ENCODE measurements at regions not wholly inside any gene's neighbourhood (a gene's known extent, or its start where the extent isn't known, plus 50 kb on each side); places are given as distances from the start of the nearest gene placed in this dataset.
"Not testable (repeated sequence)": the region's sequence is repeated elsewhere in the genome, so short reads cannot be mapped to it uniquely, and the experiment has no call there.

DNA sequence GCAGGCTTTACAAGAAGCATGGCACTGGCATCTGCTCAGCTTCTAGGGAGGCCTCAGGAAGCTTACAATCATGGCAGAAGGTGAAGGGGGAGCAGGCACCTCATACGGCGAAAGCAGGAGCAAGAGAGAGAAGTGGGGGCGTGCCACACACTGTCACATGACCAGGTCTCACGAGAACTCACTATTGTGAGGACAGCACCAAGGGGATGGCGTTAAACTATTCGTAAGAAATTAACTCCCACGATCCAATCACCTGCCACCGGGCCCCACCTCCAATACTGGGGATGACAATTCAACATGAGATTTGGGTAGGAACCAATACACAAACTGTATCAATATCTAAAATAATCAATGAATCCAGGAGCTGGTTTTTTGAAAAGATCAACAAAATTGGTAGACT lies 156.0 kb upstream of the DPP10 start:
- H3K27me3 ChIP-seq (ENCODE audit: control insufficient read depth, insufficient read depth, low read length): no peaks in the 10 kb centered on the region
- TF ChIP-seq CTCF (IDR thresholded peaks at IDR 0.05; ENCODE audit: insufficient read depth, low read length, severe bottlenecking): no peak
- no peak for DNase-seq (ENCODE audit: low read depth)
- H3K4me3 ChIP-seq (ENCODE audit: low read depth, low read length): no peak overlapping the region
- FAIRE-seq: no peak
- no peaks in the 10 kb centered on the region for H3K36me3 ChIP-seq (ENCODE audit: control insufficient read depth, insufficient read depth, low read length)

GRCh38 chr2:114293355-114293754 lies 149.1 kb upstream of the DPP10 start:
- H3K27me3 ChIP-seq (ENCODE audit: control insufficient read depth, insufficient read depth, low read length): no peaks in the 10 kb centered on the region
- no peak for TF ChIP-seq CTCF (IDR thresholded peaks at IDR 0.05; ENCODE audit: insufficient read depth, low read length, severe bottlenecking)
- DNase-seq (ENCODE audit: low read depth) (no peak), FAIRE-seq (no peak)
- H3K36me3 ChIP-seq (ENCODE audit: control insufficient read depth, insufficient read depth, low read length): no peaks in the 10 kb centered on the region
- no peak overlapping the region for H3K4me3 ChIP-seq (ENCODE audit: low read depth, low read length)

DNA sequence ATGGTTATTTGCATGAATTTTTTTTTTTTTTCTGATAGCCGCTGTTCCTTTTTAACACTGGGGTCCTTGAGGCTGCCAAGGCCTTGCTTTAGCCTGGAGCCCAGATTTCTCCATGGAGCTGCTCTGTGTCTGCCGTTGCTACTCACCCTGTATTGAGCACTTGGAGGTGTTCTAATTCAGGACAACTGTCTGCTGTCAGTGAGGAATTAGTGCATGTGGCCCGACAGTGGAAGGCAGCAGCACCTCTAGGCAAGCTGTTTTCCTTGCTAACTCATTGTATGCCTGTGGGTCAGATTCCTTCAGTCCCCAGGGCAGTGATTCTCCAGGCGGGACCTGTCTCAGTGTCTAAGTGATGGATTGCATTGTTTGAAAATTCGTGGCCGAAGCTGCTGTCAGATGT lies 147.7 kb upstream of the DPP10 start:
- FAIRE-seq (no peak), DNase-seq (ENCODE audit: low read depth) (no peak)
- Histone ChIP-seq H3K4me3 (ENCODE audit: low read depth, low read length) (no peak overlapping the region), H3K27me3 (ENCODE audit: control insufficient read depth, insufficient read depth, low read length) (no peaks in the 10 kb centered on the region), H3K36me3 (ENCODE audit: control insufficient read depth, insufficient read depth, low read length) (no peaks in the 10 kb centered on the region)
- TF ChIP-seq CTCF (IDR thresholded peaks at IDR 0.05; ENCODE audit: insufficient read depth, low read length, severe bottlenecking): no peak

DNA sequence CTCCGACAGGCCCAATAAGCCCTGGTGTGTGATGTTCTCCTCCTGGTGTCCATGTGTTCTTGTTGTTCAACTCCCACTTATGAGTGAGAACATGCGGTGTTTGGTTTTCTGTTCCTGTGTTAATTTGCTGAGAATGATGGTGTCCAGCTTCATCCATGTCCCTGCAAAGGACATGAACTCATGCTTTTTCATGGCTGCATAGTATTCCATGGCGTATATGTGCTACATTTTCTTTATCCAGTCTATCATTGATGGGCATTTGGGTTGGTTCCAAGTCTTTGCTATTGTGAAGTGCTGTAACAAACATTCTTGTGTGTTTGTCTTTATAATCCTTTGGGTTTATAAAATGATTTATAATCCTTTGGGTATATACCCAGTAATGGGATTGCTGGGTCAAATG lies 142.1 kb upstream of the DPP10 start:
- not testable (repeated sequence) for H3K27me3 ChIP-seq (ENCODE audit: control insufficient read depth, insufficient read depth, low read length); H3K36me3 ChIP-seq (ENCODE audit: control insufficient read depth, insufficient read depth, low read length); DNase-seq (ENCODE audit: low read depth); H3K4me3 ChIP-seq (ENCODE audit: low read depth, low read length); FAIRE-seq

DNA sequence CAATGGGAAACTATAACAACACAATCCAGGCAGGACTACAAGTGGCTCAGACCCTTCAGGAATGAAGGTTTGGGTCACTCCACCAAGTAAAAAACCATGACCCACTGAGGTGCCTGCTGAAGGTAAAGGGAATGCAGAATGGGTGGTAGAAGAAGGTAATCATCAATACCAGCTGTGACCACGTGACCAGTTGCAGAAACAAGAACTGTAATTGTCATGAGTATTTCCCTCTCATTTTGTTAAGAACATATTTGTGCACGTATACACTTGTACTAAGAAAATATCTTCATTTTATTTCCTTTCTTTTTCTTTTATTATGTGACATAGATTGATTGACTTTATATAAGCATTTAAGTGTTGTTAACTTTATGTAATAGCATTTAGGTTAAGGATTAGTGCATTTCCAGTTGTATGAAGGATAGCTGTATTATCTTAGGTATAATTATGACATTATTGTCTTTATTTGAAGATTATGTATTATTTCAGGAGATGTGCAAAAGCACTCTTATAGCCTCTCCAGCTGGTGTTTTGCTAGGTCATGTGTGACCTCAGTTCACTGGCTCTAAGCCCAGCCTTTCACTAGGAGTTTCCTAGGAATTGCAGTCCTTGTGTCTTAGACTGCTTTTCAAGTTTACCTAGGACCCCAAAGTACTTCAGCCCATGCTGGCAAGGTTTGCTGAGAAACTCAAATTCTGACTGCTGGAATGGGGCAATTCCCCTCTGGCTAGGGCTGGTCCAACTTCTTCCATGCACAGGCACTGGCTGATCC lies 125.7 kb upstream of the DPP10 start:
- FAIRE-seq (no peak), DNase-seq (ENCODE audit: low read depth) (no peak)
- H3K27me3 ChIP-seq (ENCODE audit: control insufficient read depth, insufficient read depth, low read length): no peaks in the 10 kb centered on the region
- no peak overlapping the region for H3K4me3 ChIP-seq (ENCODE audit: low read depth, low read length)
- no peak for TF ChIP-seq CTCF (IDR thresholded peaks at IDR 0.05; ENCODE audit: insufficient read depth, low read length, severe bottlenecking)
- no peaks in the 10 kb centered on the region for H3K36me3 ChIP-seq (ENCODE audit: control insufficient read depth, insufficient read depth, low read length)

GRCh38 chr2:114330594-114330993 lies 111.8 kb upstream of the DPP10 start:
- no peak for FAIRE-seq
- TF ChIP-seq CTCF (IDR thresholded peaks at IDR 0.05; ENCODE audit: insufficient read depth, low read length, severe bottlenecking): no peak
- Histone ChIP-seq H3K27me3 (ENCODE audit: control insufficient read depth, insufficient read depth, low read length) (no peaks in the 10 kb centered on the region), H3K4me3 (ENCODE audit: low read depth, low read length) (no peak overlapping the region), H3K36me3 (ENCODE audit: control insufficient read depth, insufficient read depth, low read length) (no peaks in the 10 kb centered on the region)
- DNase-seq (ENCODE audit: low read depth): no peak

All from bronchial epithelial cell (primary cell).